ENCODE measurements at regions not wholly inside any gene's neighbourhood (a gene's known extent, or its start where the extent isn't known, plus 50 kb on each side); places are given as distances from the start of the nearest gene placed in this dataset.
"Not testable (repeated sequence)": the region's sequence is repeated elsewhere in the genome, so short reads cannot be mapped to it uniquely, and the experiment has no call there.

GRCh38 chr7:66554291-66554690 is 74.4 kb upstream of the KCTD7 start:
- TF ChIP-seq, protein P1, sequence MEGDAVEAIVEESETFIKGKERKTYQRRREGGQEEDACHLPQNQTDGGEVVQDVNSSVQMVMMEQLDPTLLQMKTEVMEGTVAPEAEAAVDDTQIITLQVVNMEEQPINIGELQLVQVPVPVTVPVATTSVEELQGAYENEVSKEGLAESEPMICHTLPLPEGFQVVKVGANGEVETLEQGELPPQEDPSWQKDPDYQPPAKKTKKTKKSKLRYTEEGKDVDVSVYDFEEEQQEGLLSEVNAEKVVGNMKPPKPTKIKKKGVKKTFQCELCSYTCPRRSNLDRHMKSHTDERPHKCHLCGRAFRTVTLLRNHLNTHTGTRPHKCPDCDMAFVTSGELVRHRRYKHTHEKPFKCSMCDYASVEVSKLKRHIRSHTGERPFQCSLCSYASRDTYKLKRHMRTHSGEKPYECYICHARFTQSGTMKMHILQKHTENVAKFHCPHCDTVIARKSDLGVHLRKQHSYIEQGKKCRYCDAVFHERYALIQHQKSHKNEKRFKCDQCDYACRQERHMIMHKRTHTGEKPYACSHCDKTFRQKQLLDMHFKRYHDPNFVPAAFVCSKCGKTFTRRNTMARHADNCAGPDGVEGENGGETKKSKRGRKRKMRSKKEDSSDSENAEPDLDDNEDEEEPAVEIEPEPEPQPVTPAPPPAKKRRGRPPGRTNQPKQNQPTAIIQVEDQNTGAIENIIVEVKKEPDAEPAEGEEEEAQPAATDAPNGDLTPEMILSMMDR (IDR thresholded peaks at IDR 0.05): not testable (repeated sequence)
- not testable (repeated sequence) for TF ChIP-seq EZH2 (IDR thresholded peaks at IDR 0.05; ENCODE audit: borderline replicate concordance, insufficient read depth, low read depth, low read length, poor library complexity, severe bottlenecking)

Data from B cell (primary cell).